HAP-1 (cell line): ENCODE measurements at regions not wholly inside any gene's neighbourhood (a gene's known extent, or its start where the extent isn't known, plus 50 kb on each side); places are given as distances from the start of the nearest gene placed in this dataset.

ENCODE experiments used
- DNase-seq, 2 experiments: peaks; one replicate each; pipeline ENCODE4 v3.0.0-alpha.2; 2016 to 2020; ENCODE audit warnings: low spot score in 2 of 2
- H3K27me3 ChIP-seq: fragments of 250-450 bp; sonication (Bioruptor Pico); 2 replicates; pipeline ENCODE4 v1.5.1; 2020; ENCODE audit warnings: low read depth, mild to moderate bottlenecking, moderate library complexity
- H3K36me3 ChIP-seq: fragments of 250-450 bp; sonication (Bioruptor Pico); replicated peaks from 2 replicates; pipeline ENCODE4 v1.5.1; 2020; ENCODE audit warnings: mild to moderate bottlenecking
- H3K4me1 ChIP-seq: fragments of 250-450 bp; sonication (Bioruptor Pico); 2 replicates; pipeline ENCODE4 v1.5.1; 2020; ENCODE audit warnings: mild to moderate bottlenecking
- H3K4me3 ChIP-seq: fragments of 250-450 bp; sonication (Bioruptor Pico); 2 replicates; pipeline ENCODE4 v1.5.1; 2020; ENCODE audit warnings: mild to moderate bottlenecking, moderate library complexity
- H3K9me3 ChIP-seq: fragments of 250-450 bp; sonication (Bioruptor Pico); 2 replicates; pipeline ENCODE4 v1.5.1; 2020; ENCODE audit warnings: mild to moderate bottlenecking, moderate library complexity
- in situ Hi-C: fragments of 300-500 bp; cut with MboI; formaldehyde crosslinking; loops from 3 replicates; pipeline ENCODE4 v1.14.3; 2020; ENCODE audit warnings: low sequenced_read_pairs, inconsistent platforms, mixed read lengths

GRCh38 chr1:5701642-5702041 is 290.6 kb downstream of the NPHP4 start:
- Histone ChIP-seq H3K27me3 (no peaks in the 10 kb centered on the region), H3K4me3 (no peak overlapping the region), H3K4me1 (no peaks in the 10 kb centered on the region), H3K9me3 (no peaks in the 10 kb centered on the region), H3K36me3 (no peaks in the 10 kb centered on the region)
- no peak for DNase-seq
- in situ Hi-C loops, result no loop called here

- DNase-seq, result no peak
- Histone ChIP-seq H3K36me3 (no peaks in the 10 kb centered on the region), H3K27me3 (no peaks in the 10 kb centered on the region), H3K4me1 (no peaks in the 10 kb centered on the region), H3K9me3 (no peaks in the 10 kb centered on the region), H3K4me3 (no peak overlapping the region)
- in situ Hi-C loops, result no loop called here
Measured at GRCh38 chr1:5693568-5693967, 298.7 kb downstream of the NPHP4 start.

GRCh38 chr1:5692664-5693063 is 299.6 kb downstream of the NPHP4 start:
- DNase-seq, result no peak
- H3K36me3 ChIP-seq, result no peaks in the 10 kb centered on the region
- H3K27me3 ChIP-seq, result no peaks in the 10 kb centered on the region
- no peaks in the 10 kb centered on the region for H3K9me3 ChIP-seq
- H3K4me3 ChIP-seq, result no peak overlapping the region
- in situ Hi-C loops, result no loop called here
- no peaks in the 10 kb centered on the region for H3K4me1 ChIP-seq

- H3K27me3 ChIP-seq, result no peaks in the 10 kb centered on the region
- no peak for DNase-seq
Measured at GRCh38 chr1:5691795-5692509, 300.3 kb downstream of the NPHP4 start.

GRCh38 chr1:5690898-5691297 is 301.3 kb downstream of the NPHP4 start:
- in situ Hi-C loops, result no loop called here
- DNase-seq, result no peak
- no peak overlapping the region for H3K4me3 ChIP-seq
- H3K4me1 ChIP-seq, result no peaks in the 10 kb centered on the region
- no peaks in the 10 kb centered on the region for H3K27me3 ChIP-seq
- H3K9me3 ChIP-seq, result no peaks in the 10 kb centered on the region
- no peaks in the 10 kb centered on the region for H3K36me3 ChIP-seq

More at GRCh38 chr1:5691795-5692509, 300.3 kb downstream of the NPHP4 start:
- Histone ChIP-seq H3K36me3 (no peaks in the 10 kb centered on the region), H3K4me1 (no peaks in the 10 kb centered on the region), H3K9me3 (no peaks in the 10 kb centered on the region), H3K4me3 (no peak overlapping the region)
- in situ Hi-C loops, result no loop called here

- H3K4me3 ChIP-seq, result no peak overlapping the region
- in situ Hi-C loops, result no loop called here
- H3K9me3 ChIP-seq, result no peaks in the 10 kb centered on the region
- H3K4me1 ChIP-seq, result no peaks in the 10 kb centered on the region
- DNase-seq, result no peak
- no peaks in the 10 kb centered on the region for H3K27me3 ChIP-seq
- H3K36me3 ChIP-seq, result no peaks in the 10 kb centered on the region
Measured at GRCh38 chr1:5690291-5690690, 301.9 kb downstream of the NPHP4 start.

GRCh38 chr1:5688081-5689077 is 303.8 kb downstream of the NPHP4 start:
- H3K36me3 ChIP-seq, result no peaks in the 10 kb centered on the region
- in situ Hi-C loops, result no loop called here
- H3K4me3 ChIP-seq, result no peak overlapping the region
- no peaks in the 10 kb centered on the region for H3K9me3 ChIP-seq
- H3K27me3 ChIP-seq, result no peaks in the 10 kb centered on the region
- H3K4me1 ChIP-seq, result no peaks in the 10 kb centered on the region
- DNase-seq, result no peak

- no peak overlapping the region for H3K4me3 ChIP-seq
- no peak for DNase-seq
- no peaks in the 10 kb centered on the region for H3K9me3 ChIP-seq
- no peaks in the 10 kb centered on the region for H3K4me1 ChIP-seq
- in situ Hi-C loops, result no loop called here
- no peaks in the 10 kb centered on the region for H3K36me3 ChIP-seq
- no peaks in the 10 kb centered on the region for H3K27me3 ChIP-seq
Measured at GRCh38 chr1:5686925-5687706, 305.1 kb downstream of the NPHP4 start.

- in situ Hi-C loops, result no loop called here
- H3K27me3 ChIP-seq, result no peaks in the 10 kb centered on the region
Measured at GRCh38 chr1:5686195-5686594, 306.0 kb downstream of the NPHP4 start.

GRCh38 chr1:5685446-5686040 is 306.7 kb downstream of the NPHP4 start:
- Histone ChIP-seq H3K9me3 (no peaks in the 10 kb centered on the region), H3K36me3 (no peaks in the 10 kb centered on the region), H3K4me3 (no peak overlapping the region), H3K4me1 (no peaks in the 10 kb centered on the region), H3K27me3 (no peaks in the 10 kb centered on the region)
- in situ Hi-C loops, result no loop called here
- DNase-seq, result no peak

More at GRCh38 chr1:5686195-5686594, 306.0 kb downstream of the NPHP4 start:
- no peaks in the 10 kb centered on the region for H3K4me1 ChIP-seq
- no peaks in the 10 kb centered on the region for H3K36me3 ChIP-seq
- H3K9me3 ChIP-seq, result no peaks in the 10 kb centered on the region
- no peak for DNase-seq
- no peak overlapping the region for H3K4me3 ChIP-seq

GRCh38 chr1:5684791-5685190 is 307.4 kb downstream of the NPHP4 start:
- in situ Hi-C loops, result no loop called here
- H3K4me1 ChIP-seq, result no peaks in the 10 kb centered on the region
- no peak for DNase-seq
- no peaks in the 10 kb centered on the region for H3K36me3 ChIP-seq
- no peak overlapping the region for H3K4me3 ChIP-seq
- H3K27me3 ChIP-seq, result no peaks in the 10 kb centered on the region
- no peaks in the 10 kb centered on the region for H3K9me3 ChIP-seq

- Histone ChIP-seq H3K9me3 (no peaks in the 10 kb centered on the region), H3K4me1 (no peaks in the 10 kb centered on the region), H3K4me3 (no peak overlapping the region), H3K27me3 (no peaks in the 10 kb centered on the region), H3K36me3 (no peaks in the 10 kb centered on the region)
- in situ Hi-C loops, result no loop called here
- no peak for DNase-seq
Measured at GRCh38 chr1:5683446-5683845, 308.8 kb downstream of the NPHP4 start.

GRCh38 chr1:5682626-5683225 is 309.5 kb downstream of the NPHP4 start:
- H3K36me3 ChIP-seq, result no peaks in the 10 kb centered on the region
- no peaks in the 10 kb centered on the region for H3K27me3 ChIP-seq
- H3K4me1 ChIP-seq, result no peaks in the 10 kb centered on the region
- in situ Hi-C loops, result no loop called here
- no peak overlapping the region for H3K4me3 ChIP-seq
- DNase-seq, result no peak
- H3K9me3 ChIP-seq, result no peaks in the 10 kb centered on the region
